ENCODE measurements at regions not wholly inside any gene's neighbourhood (a gene's known extent, or its start where the extent isn't known, plus 50 kb on each side); places are given as distances from the start of the nearest gene placed in this dataset.

- TF ChIP-seq CTCF (IDR thresholded peaks at IDR 0.05) = no peak
- no peak for TF ChIP-seq ZFX (IDR thresholded peaks at IDR 0.05; ENCODE audit: borderline replicate concordance)
Observed at GRCh38 chr11:115556984-115557383, 52.8 kb upstream of the CADM1 start.

All from 22Rv1 (cell line).